ENCODE measurements at regions not wholly inside any gene's neighbourhood (a gene's known extent, or its start where the extent isn't known, plus 50 kb on each side); places are given as distances from the start of the nearest gene placed in this dataset.

DNA sequence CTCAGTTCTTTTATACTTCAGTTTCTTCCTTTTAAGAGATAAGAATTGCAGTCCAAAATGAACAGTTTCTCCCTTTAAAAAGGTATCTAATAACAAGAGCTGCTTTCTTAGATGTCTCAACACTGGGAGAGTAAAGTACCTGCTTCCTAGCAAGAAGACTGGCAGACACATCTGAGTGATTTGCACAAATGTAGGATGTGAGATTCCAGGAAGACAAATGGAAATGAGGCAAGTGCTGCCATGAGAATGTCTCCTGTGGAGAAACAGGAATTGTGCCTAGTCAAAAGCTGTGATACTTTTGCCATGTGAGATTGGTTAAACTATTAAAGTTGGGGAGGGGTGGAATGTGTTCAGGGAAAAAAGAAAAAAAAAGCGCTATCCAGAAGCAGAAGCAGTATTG is 159.1 kb downstream of the HTR1A start:
- intact Hi-C loops (cut with micrococcal nuclease), result no loop called here
- H3K36me3 Mint-ChIP-seq (ENCODE audit: insufficient read depth, unreplicated experiment), result no peaks in the 10 kb centered on the region
- H3K4me1 Mint-ChIP-seq (ENCODE audit: insufficient read depth, unreplicated experiment), result no peaks in the 10 kb centered on the region
- no peak for DNase-seq (ENCODE audit: unreplicated experiment)
- H3K27me3 Mint-ChIP-seq (ENCODE audit: insufficient read depth, unreplicated experiment), result no peaks in the 10 kb centered on the region
- POLR2A ChIA-PET, result interaction anchor here (0.5 to 0.9 kb wide), 2 partner anchors 29 kb away, joined by 3 read pairs; no protein-coding TSS in a partner anchor
- CTCF ChIA-PET, result interaction anchor here (0.7 kb wide), 1 partner anchor 18 kb away, joined by 3 read pairs; no protein-coding TSS in a partner anchor
- BruUV-seq (replicated peaks), result no TSS peak
- no peak overlapping the region for H3K27ac Mint-ChIP-seq (ENCODE audit: low read depth, unreplicated experiment)
- H3K9me3 Mint-ChIP-seq (ENCODE audit: unreplicated experiment), result peaks cover 11% of the 10 kb centered on the region
- TF ChIP-seq, protein P1, sequence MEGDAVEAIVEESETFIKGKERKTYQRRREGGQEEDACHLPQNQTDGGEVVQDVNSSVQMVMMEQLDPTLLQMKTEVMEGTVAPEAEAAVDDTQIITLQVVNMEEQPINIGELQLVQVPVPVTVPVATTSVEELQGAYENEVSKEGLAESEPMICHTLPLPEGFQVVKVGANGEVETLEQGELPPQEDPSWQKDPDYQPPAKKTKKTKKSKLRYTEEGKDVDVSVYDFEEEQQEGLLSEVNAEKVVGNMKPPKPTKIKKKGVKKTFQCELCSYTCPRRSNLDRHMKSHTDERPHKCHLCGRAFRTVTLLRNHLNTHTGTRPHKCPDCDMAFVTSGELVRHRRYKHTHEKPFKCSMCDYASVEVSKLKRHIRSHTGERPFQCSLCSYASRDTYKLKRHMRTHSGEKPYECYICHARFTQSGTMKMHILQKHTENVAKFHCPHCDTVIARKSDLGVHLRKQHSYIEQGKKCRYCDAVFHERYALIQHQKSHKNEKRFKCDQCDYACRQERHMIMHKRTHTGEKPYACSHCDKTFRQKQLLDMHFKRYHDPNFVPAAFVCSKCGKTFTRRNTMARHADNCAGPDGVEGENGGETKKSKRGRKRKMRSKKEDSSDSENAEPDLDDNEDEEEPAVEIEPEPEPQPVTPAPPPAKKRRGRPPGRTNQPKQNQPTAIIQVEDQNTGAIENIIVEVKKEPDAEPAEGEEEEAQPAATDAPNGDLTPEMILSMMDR (IDR thresholded peaks at IDR 0.05; ENCODE audit: unreplicated experiment), result no peak
- H3K4me3 Mint-ChIP-seq (ENCODE audit: unreplicated experiment), result no peak overlapping the region

DNA sequence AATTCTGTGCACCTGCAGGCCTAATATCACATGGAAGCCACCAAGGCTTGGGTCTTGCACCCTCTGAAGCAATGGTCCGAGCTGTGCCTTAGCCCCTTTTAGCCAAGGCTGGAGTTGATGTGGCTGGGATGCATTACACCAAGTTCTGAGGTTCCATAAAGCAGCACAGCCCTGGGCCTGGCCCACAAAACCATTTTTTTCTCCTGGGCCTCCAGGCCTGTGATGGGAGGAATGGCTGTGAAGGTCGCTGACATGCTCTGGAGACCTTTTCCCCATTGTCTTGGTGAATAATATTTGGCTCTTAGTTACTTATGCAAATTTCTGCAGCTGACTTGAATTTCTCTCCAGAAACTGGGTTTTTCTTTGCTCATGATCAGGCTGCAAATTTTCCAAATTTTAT is 167.3 kb downstream of the HTR1A start:
- no peak overlapping the region for H3K4me3 Mint-ChIP-seq (ENCODE audit: unreplicated experiment)
- H3K27me3 Mint-ChIP-seq (ENCODE audit: insufficient read depth, unreplicated experiment), result no peaks in the 10 kb centered on the region
- DNase-seq (ENCODE audit: unreplicated experiment), result no peak
- TF ChIP-seq, protein P1 (IDR thresholded peaks at IDR 0.05; ENCODE audit: unreplicated experiment), result no peak
- ChIA-PET CTCF (interaction anchor here (0.6 kb wide), 1 partner anchor 295 kb away, joined by 4 read pairs; no protein-coding TSS in a partner anchor), POLR2A (no interaction called here)
- H3K36me3 Mint-ChIP-seq (ENCODE audit: insufficient read depth, unreplicated experiment), result no peaks in the 10 kb centered on the region
- intact Hi-C loops (cut with micrococcal nuclease), result no loop called here
- BruUV-seq (replicated peaks), result no TSS peak
- H3K9me3 Mint-ChIP-seq (ENCODE audit: unreplicated experiment), result peaks cover 29% of the 10 kb centered on the region
- no peak overlapping the region for H3K27ac Mint-ChIP-seq (ENCODE audit: low read depth, unreplicated experiment)
- H3K4me1 Mint-ChIP-seq (ENCODE audit: insufficient read depth, unreplicated experiment), result no peaks in the 10 kb centered on the region

DNA sequence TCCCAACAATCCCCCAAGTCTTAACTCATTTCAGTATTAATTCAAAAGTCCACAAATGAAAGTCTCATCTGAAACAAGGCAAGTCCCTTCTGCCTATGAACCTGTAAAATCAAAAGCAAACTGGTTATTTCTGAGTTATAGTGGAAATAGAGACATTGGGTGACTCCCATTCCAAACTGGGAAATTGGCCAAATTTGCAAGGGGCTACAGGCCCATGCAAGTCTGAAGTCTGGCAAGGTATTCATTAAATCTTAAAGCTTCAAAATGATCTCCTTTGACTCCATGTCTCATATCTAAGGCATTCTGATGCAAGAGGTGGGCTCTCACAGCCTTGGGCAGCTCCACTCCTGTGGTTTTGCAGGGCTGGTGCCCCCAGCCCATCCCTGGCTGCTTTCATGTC is 167.9 kb downstream of the HTR1A start:
- peak; percentile 52 for DNase-seq (ENCODE audit: unreplicated experiment)
- intact Hi-C loops (cut with micrococcal nuclease), result no loop called here
- Mint-ChIP-seq H3K27me3 (ENCODE audit: insufficient read depth, unreplicated experiment) (no peaks in the 10 kb centered on the region), H3K36me3 (ENCODE audit: insufficient read depth, unreplicated experiment) (no peaks in the 10 kb centered on the region), H3K9me3 (ENCODE audit: unreplicated experiment) (peaks cover 22% of the 10 kb centered on the region), H3K4me1 (ENCODE audit: insufficient read depth, unreplicated experiment) (no peaks in the 10 kb centered on the region), H3K27ac (ENCODE audit: low read depth, unreplicated experiment) (no peak overlapping the region), H3K4me3 (ENCODE audit: unreplicated experiment) (no peak overlapping the region)
- TF ChIP-seq, protein P1 (IDR thresholded peaks at IDR 0.05; ENCODE audit: unreplicated experiment), result no peak
- BruUV-seq (replicated peaks), result no TSS peak
- ChIA-PET POLR2A (no interaction called here), CTCF (no interaction called here)

DNA sequence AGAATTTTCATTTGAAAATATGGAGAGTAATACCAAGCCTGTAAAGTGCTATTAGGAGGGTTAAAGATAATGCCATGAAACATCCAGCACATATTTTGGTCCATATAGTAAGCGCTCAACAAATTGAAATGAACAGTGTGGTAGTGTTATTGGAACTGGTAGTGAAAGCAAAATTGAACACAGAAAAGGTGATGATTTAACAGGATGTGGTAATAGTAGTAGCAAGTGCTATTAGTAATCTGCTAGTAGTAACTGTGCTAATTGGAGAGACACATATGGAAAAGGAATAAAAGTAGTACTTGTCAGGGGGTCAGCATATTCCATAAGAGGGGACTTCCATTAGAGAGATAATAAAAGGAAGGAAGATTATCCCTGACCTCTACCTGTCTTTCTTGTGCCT is 187.3 kb downstream of the HTR1A start:
- Mint-ChIP-seq H3K4me1 (ENCODE audit: insufficient read depth, unreplicated experiment) (no peaks in the 10 kb centered on the region), H3K4me3 (ENCODE audit: unreplicated experiment) (no peak overlapping the region), H3K9me3 (ENCODE audit: unreplicated experiment) (no peaks in the 10 kb centered on the region), H3K27me3 (ENCODE audit: insufficient read depth, unreplicated experiment) (no peaks in the 10 kb centered on the region), H3K27ac (ENCODE audit: low read depth, unreplicated experiment) (no peak overlapping the region), H3K36me3 (ENCODE audit: insufficient read depth, unreplicated experiment) (no peaks in the 10 kb centered on the region)
- CTCF ChIA-PET, result interaction anchor here (0.7 kb wide), 1 partner anchor 11 kb away, joined by 3 read pairs; no protein-coding TSS in a partner anchor
- intact Hi-C loops (cut with micrococcal nuclease), result no loop called here
- TF ChIP-seq, protein P1 (IDR thresholded peaks at IDR 0.05; ENCODE audit: unreplicated experiment), result no peak
- no peak for DNase-seq (ENCODE audit: unreplicated experiment)
- no TSS peak for BruUV-seq (replicated peaks)
- POLR2A ChIA-PET, result no interaction called here

Data from MCF 10A (cell line).